ENCODE measurements at regions not wholly inside any gene's neighbourhood (a gene's known extent, or its start where the extent isn't known, plus 50 kb on each side); places are given as distances from the start of the nearest gene placed in this dataset.

DNA sequence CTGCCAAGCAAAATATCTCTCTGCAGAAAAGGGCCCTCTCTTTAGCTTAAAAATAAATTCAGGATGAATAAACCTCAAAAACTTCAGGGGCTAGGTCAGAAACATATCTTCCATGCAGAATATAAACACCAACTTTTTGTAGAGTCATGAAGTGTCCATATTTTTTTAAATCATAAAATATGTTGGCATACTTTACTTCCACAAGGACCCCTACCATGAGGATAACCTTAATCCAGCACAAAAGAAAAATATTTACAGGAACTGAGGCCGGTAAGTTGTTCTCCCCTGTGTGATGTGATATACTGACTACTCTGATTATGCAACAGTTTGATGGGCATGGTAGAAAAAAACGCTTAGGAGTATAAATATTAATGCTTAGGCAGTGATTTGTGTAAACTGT, 264.8 kb upstream of the CDH11 start:
- TF ChIP-seq, protein P1, sequence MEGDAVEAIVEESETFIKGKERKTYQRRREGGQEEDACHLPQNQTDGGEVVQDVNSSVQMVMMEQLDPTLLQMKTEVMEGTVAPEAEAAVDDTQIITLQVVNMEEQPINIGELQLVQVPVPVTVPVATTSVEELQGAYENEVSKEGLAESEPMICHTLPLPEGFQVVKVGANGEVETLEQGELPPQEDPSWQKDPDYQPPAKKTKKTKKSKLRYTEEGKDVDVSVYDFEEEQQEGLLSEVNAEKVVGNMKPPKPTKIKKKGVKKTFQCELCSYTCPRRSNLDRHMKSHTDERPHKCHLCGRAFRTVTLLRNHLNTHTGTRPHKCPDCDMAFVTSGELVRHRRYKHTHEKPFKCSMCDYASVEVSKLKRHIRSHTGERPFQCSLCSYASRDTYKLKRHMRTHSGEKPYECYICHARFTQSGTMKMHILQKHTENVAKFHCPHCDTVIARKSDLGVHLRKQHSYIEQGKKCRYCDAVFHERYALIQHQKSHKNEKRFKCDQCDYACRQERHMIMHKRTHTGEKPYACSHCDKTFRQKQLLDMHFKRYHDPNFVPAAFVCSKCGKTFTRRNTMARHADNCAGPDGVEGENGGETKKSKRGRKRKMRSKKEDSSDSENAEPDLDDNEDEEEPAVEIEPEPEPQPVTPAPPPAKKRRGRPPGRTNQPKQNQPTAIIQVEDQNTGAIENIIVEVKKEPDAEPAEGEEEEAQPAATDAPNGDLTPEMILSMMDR (IDR thresholded peaks at IDR 0.05), result no peak
- no peak for TF ChIP-seq EZH2 (IDR thresholded peaks at IDR 0.05; ENCODE audit: borderline replicate concordance, insufficient read depth, low read depth, low read length, poor library complexity, severe bottlenecking)
